Dendritic cell treated with granulocyte-macrophage colony-stimulating factor and Interleukin-4, amounts not matched to agents 40 ng/mL and 50 ng/mL, for 4 days (primary cell): ENCODE measurements at regions not wholly inside any gene's neighbourhood (a gene's known extent, or its start where the extent isn't known, plus 50 kb on each side); places are given as distances from the start of the nearest gene placed in this dataset.

Experiments used
- H3K27ac Mint-ChIP-seq: one replicate; pipeline ENCODE4 v1.8.0; 2022; ENCODE audit warnings: mild to moderate bottlenecking, mixed read lengths
- H3K27me3 Mint-ChIP-seq: one replicate; pipeline ENCODE4 v1.8.0; 2022; ENCODE audit warnings: mild to moderate bottlenecking, mixed read lengths
- H3K36me3 Mint-ChIP-seq: one replicate; pipeline ENCODE4 v1.8.0; 2022; ENCODE audit warnings: low read depth, mixed read lengths
- H3K4me1 Mint-ChIP-seq: one replicate; pipeline ENCODE4 v1.8.0; 2022; ENCODE audit warnings: low read depth, mixed read lengths
- H3K4me3 Mint-ChIP-seq: one replicate; pipeline ENCODE4 v1.8.0; 2022; ENCODE audit warnings: mild to moderate bottlenecking, moderate library complexity, mixed read lengths
- H3K9me3 Mint-ChIP-seq: one replicate; pipeline ENCODE4 v1.8.0; 2022; ENCODE audit warnings: mixed read lengths
- intact Hi-C: fragments of 100-400 bp; cut with micrococcal nuclease; formaldehyde crosslinking; loops from one replicate; pipeline ENCODE4 v1.15.0; 2022

- H3K9me3 Mint-ChIP-seq, result no peaks in the 10 kb centered on the region
- no peak overlapping the region for H3K4me3 Mint-ChIP-seq
- H3K4me1 Mint-ChIP-seq, result peaks cover 5% of the 10 kb centered on the region
- no peak overlapping the region for H3K27ac Mint-ChIP-seq
- peaks cover 3% of the 10 kb centered on the region for H3K27me3 Mint-ChIP-seq
- H3K36me3 Mint-ChIP-seq, result no peaks in the 10 kb centered on the region
- intact Hi-C loops, result no loop called here
These were observed 282.5 kb upstream of the RASGEF1B start for GRCh38 chr4:81754169-81754568.

- Mint-ChIP-seq H3K4me1 (peaks cover 6% of the 10 kb centered on the region), H3K27ac (no peak overlapping the region), H3K9me3 (no peaks in the 10 kb centered on the region), H3K36me3 (no peaks in the 10 kb centered on the region), H3K27me3 (peaks cover 3% of the 10 kb centered on the region), H3K4me3 (no peak overlapping the region)
- intact Hi-C loops, result no loop called here
These were observed 280.0 kb upstream of the RASGEF1B start for GRCh38 chr4:81751531-81752289.

- Mint-ChIP-seq H3K4me1 (peaks cover 11% of the 10 kb centered on the region), H3K9me3 (no peaks in the 10 kb centered on the region), H3K4me3 (no peak overlapping the region), H3K27ac (peak overlapping the region; percentile 55), H3K36me3 (no peaks in the 10 kb centered on the region), H3K27me3 (no peaks in the 10 kb centered on the region)
- intact Hi-C loops, result no loop called here
These were observed 275.7 kb upstream of the RASGEF1B start for GRCh38 chr4:81747242-81747930.

- intact Hi-C loops, result no loop called here
- Mint-ChIP-seq H3K9me3 (no peaks in the 10 kb centered on the region), H3K4me1 (peaks cover 11% of the 10 kb centered on the region), H3K27ac (no peak overlapping the region), H3K4me3 (no peak overlapping the region), H3K36me3 (no peaks in the 10 kb centered on the region), H3K27me3 (no peaks in the 10 kb centered on the region)
These were observed 275.1 kb upstream of the RASGEF1B start for GRCh38 chr4:81746773-81747172.

- Mint-ChIP-seq H3K9me3 (no peaks in the 10 kb centered on the region), H3K4me3 (no peak overlapping the region), H3K4me1 (peaks cover 12% of the 10 kb centered on the region), H3K36me3 (no peaks in the 10 kb centered on the region), H3K27me3 (no peaks in the 10 kb centered on the region), H3K27ac (peak overlapping the region; percentile 28)
- intact Hi-C loops, result no loop called here
These were observed 274.4 kb upstream of the RASGEF1B start for GRCh38 chr4:81746071-81746470.

GRCh38 chr4:81745050-81745449, 273.3 kb upstream of the RASGEF1B start:
- no peaks in the 10 kb centered on the region for H3K9me3 Mint-ChIP-seq
- intact Hi-C loops, result no loop called here
- H3K27me3 Mint-ChIP-seq, result no peaks in the 10 kb centered on the region
- peak overlapping the region; percentile 28 for H3K27ac Mint-ChIP-seq
- peaks cover 19% of the 10 kb centered on the region for H3K4me1 Mint-ChIP-seq
- no peak overlapping the region for H3K4me3 Mint-ChIP-seq
- no peaks in the 10 kb centered on the region for H3K36me3 Mint-ChIP-seq

GRCh38 chr4:81743731-81744435, 272.2 kb upstream of the RASGEF1B start:
- H3K27me3 Mint-ChIP-seq, result no peaks in the 10 kb centered on the region
- H3K36me3 Mint-ChIP-seq, result no peaks in the 10 kb centered on the region
- intact Hi-C loops, result no loop called here
- peak overlapping the region; percentile 37 for H3K27ac Mint-ChIP-seq
- peaks cover 29% of the 10 kb centered on the region for H3K4me1 Mint-ChIP-seq
- H3K4me3 Mint-ChIP-seq, result no peak overlapping the region
- H3K9me3 Mint-ChIP-seq, result no peaks in the 10 kb centered on the region

- peaks cover 23% of the 10 kb centered on the region for H3K4me1 Mint-ChIP-seq
- no peak overlapping the region for H3K27ac Mint-ChIP-seq
- no peaks in the 10 kb centered on the region for H3K9me3 Mint-ChIP-seq
- no peak overlapping the region for H3K4me3 Mint-ChIP-seq
- peaks cover 2% of the 10 kb centered on the region for H3K27me3 Mint-ChIP-seq
- intact Hi-C loops, result no loop called here
- no peaks in the 10 kb centered on the region for H3K36me3 Mint-ChIP-seq
These were observed 268.8 kb upstream of the RASGEF1B start for GRCh38 chr4:81740487-81740886.

- intact Hi-C loops, result loop anchor here (10.0 kb wide), 1 partner anchor 274 kb away; no protein-coding TSS in a partner anchor
- H3K4me1 Mint-ChIP-seq, result peaks cover 22% of the 10 kb centered on the region
- no peak overlapping the region for H3K27ac Mint-ChIP-seq
- H3K27me3 Mint-ChIP-seq, result peaks cover 2% of the 10 kb centered on the region
- no peaks in the 10 kb centered on the region for H3K9me3 Mint-ChIP-seq
- no peaks in the 10 kb centered on the region for H3K36me3 Mint-ChIP-seq
- H3K4me3 Mint-ChIP-seq, result no peak overlapping the region
These were observed 267.2 kb upstream of the RASGEF1B start for GRCh38 chr4:81738891-81739290.

GRCh38 chr4:81737865-81738559, 266.3 kb upstream of the RASGEF1B start:
- intact Hi-C loops, result loop anchor here (10.0 kb wide), 1 partner anchor 273 kb away; no protein-coding TSS in a partner anchor
- no peaks in the 10 kb centered on the region for H3K36me3 Mint-ChIP-seq
- no peak overlapping the region for H3K4me3 Mint-ChIP-seq
- peaks cover 18% of the 10 kb centered on the region for H3K4me1 Mint-ChIP-seq
- H3K27me3 Mint-ChIP-seq, result peaks cover 2% of the 10 kb centered on the region
- H3K27ac Mint-ChIP-seq, result no peak overlapping the region
- no peaks in the 10 kb centered on the region for H3K9me3 Mint-ChIP-seq

- H3K27ac Mint-ChIP-seq, result no peak overlapping the region
- no peak overlapping the region for H3K4me3 Mint-ChIP-seq
- intact Hi-C loops, result loop anchor here (10.0 kb wide), 1 partner anchor 272 kb away; no protein-coding TSS in a partner anchor
- H3K9me3 Mint-ChIP-seq, result no peaks in the 10 kb centered on the region
- H3K36me3 Mint-ChIP-seq, result no peaks in the 10 kb centered on the region
- peaks cover 2% of the 10 kb centered on the region for H3K27me3 Mint-ChIP-seq
- H3K4me1 Mint-ChIP-seq, result peaks cover 18% of the 10 kb centered on the region
These were observed 264.6 kb upstream of the RASGEF1B start for GRCh38 chr4:81736324-81736723.

- Mint-ChIP-seq H3K9me3 (no peaks in the 10 kb centered on the region), H3K4me3 (no peak overlapping the region), H3K4me1 (no peaks in the 10 kb centered on the region), H3K36me3 (no peaks in the 10 kb centered on the region), H3K27me3 (peaks cover 4% of the 10 kb centered on the region), H3K27ac (no peak overlapping the region)
- intact Hi-C loops, result loop anchor here (10.0 kb wide), 1 partner anchor 268 kb away; no protein-coding TSS in a partner anchor
These were observed 261.3 kb upstream of the RASGEF1B start for GRCh38 chr4:81732980-81733379.

- H3K9me3 Mint-ChIP-seq, result no peaks in the 10 kb centered on the region
- H3K27me3 Mint-ChIP-seq, result peaks cover 2% of the 10 kb centered on the region
- H3K36me3 Mint-ChIP-seq, result no peaks in the 10 kb centered on the region
- intact Hi-C loops, result no loop called here
- peaks cover 13% of the 10 kb centered on the region for H3K4me1 Mint-ChIP-seq
- H3K4me3 Mint-ChIP-seq, result no peak overlapping the region
- peak overlapping the region; percentile 70 for H3K27ac Mint-ChIP-seq
These were observed 253.2 kb upstream of the RASGEF1B start for GRCh38 chr4:81724925-81725329.
